ENCODE measurements at regions not wholly inside any gene's neighbourhood (a gene's known extent, or its start where the extent isn't known, plus 50 kb on each side); places are given as distances from the start of the nearest gene placed in this dataset.
"Not testable (repeated sequence)": the region's sequence is repeated elsewhere in the genome, so short reads cannot be mapped to it uniquely, and the experiment has no call there.

GRCh38 chr5:117720784-117721183 lies 1146.2 kb upstream of the SEMA6A start:
- TF ChIP-seq CTCF (conservative IDR thresholded peaks at IDR 0.05; ENCODE audit: low read length); EZH2phosphoT487 (IDR thresholded peaks at IDR 0.05; ENCODE audit: borderline replicate concordance, low read depth, low read length): not testable (repeated sequence)
